H9 (cell line): ENCODE measurements at regions not wholly inside any gene's neighbourhood (a gene's known extent, or its start where the extent isn't known, plus 50 kb on each side); places are given as distances from the start of the nearest gene placed in this dataset.

Experiments used
- DNase-seq: peaks from one replicate; pipeline ENCODE4 v3.0.0-alpha.2; 2017
- H2AFZ ChIP-seq: one replicate; pipeline ENCODE4 v1.6.1; 2013; ENCODE audit warnings: mild to moderate bottlenecking, low read length, control low read depth, moderate library complexity
- H2AK5ac ChIP-seq: 2 replicates; pipeline ENCODE4 v1.6.1; 2013; ENCODE audit warnings: low read length, control low read depth, mixed read lengths; ENCODE audit not compliant: insufficient read length
- H2BK120ac ChIP-seq: one replicate; pipeline ENCODE4 v1.6.1; 2013; ENCODE audit warnings: low read depth, mild to moderate bottlenecking, low read length, control low read depth, inconsistent platforms; ENCODE audit not compliant: poor library complexity, severe bottlenecking
- H2BK12ac ChIP-seq: 2 replicates; pipeline ENCODE4 v1.6.1; 2013; ENCODE audit warnings: low read length, control low read depth, mixed read lengths, low read depth; ENCODE audit not compliant: insufficient read length
- H2BK15ac ChIP-seq: 2 replicates; pipeline ENCODE4 v1.6.1; 2013; ENCODE audit warnings: low read depth, low read length, control low read depth
- H2BK20ac ChIP-seq: one replicate; pipeline ENCODE4 v1.6.1; 2013; ENCODE audit warnings: low read depth, mild to moderate bottlenecking, low read length, control low read depth, inconsistent platforms; ENCODE audit not compliant: poor library complexity, severe bottlenecking
- H2BK5ac ChIP-seq: 2 replicates; pipeline ENCODE4 v1.6.1; 2013; ENCODE audit warnings: low read length, control low read depth, mixed read lengths; ENCODE audit not compliant: insufficient read length
- H3K14ac ChIP-seq: 2 replicates; pipeline ENCODE4 v1.6.1; 2013; ENCODE audit warnings: low read length, control low read depth; ENCODE audit not compliant: insufficient read depth
- H3K18ac ChIP-seq: 2 replicates; pipeline ENCODE4 v1.6.1; 2013; ENCODE audit warnings: low read depth, mild to moderate bottlenecking, mixed read lengths, low read length, control low read depth; ENCODE audit not compliant: insufficient read length
- H3K23ac ChIP-seq: 2 replicates; pipeline ENCODE4 v1.6.1; 2013; ENCODE audit warnings: low read length, control low read depth, mixed read lengths, low read depth; ENCODE audit not compliant: insufficient read length
- H3K23me2 ChIP-seq: 2 replicates; pipeline ENCODE4 v1.6.1; 2013; ENCODE audit warnings: low read depth, mild to moderate bottlenecking, mixed read lengths, low read length, control low read depth; ENCODE audit not compliant: insufficient read length, poor library complexity, severe bottlenecking
- H3K27ac ChIP-seq: 2 replicates; pipeline ENCODE4 v1.5.1; 2013; ENCODE audit warnings: low read length, control low read depth, mixed read lengths, low read depth; ENCODE audit not compliant: insufficient read length
- H3K27me3 ChIP-seq: 2 replicates; pipeline ENCODE4 v1.6.1; 2013; ENCODE audit warnings: low read length, control low read depth, inconsistent platforms; ENCODE audit not compliant: insufficient read depth
- H3K4ac ChIP-seq: 2 replicates; pipeline ENCODE4 v1.6.1; 2013; ENCODE audit warnings: low read depth, mild to moderate bottlenecking, control low read depth, inconsistent platforms, low read length, moderate library complexity
- H3K4me1 ChIP-seq: 2 replicates; pipeline ENCODE4 v1.6.1; 2013; ENCODE audit warnings: low read length, control low read depth, inconsistent platforms; ENCODE audit not compliant: insufficient read depth
- H3K4me2 ChIP-seq: 2 replicates; pipeline ENCODE4 v1.6.1; 2013; ENCODE audit warnings: low read length, control low read depth, mixed read lengths; ENCODE audit not compliant: insufficient read length, insufficient read depth
- H3K56ac ChIP-seq: 2 replicates; pipeline ENCODE4 v1.6.1; 2013; ENCODE audit warnings: low read depth, mild to moderate bottlenecking, mixed read lengths, low read length, control low read depth; ENCODE audit not compliant: insufficient read length
- H3K79me1 ChIP-seq: 2 replicates; pipeline ENCODE4 v1.6.1; 2013; ENCODE audit warnings: low read depth, mild to moderate bottlenecking, moderate library complexity, low read length, control low read depth, inconsistent platforms; ENCODE audit not compliant: insufficient read depth, poor library complexity, severe bottlenecking
- H3K79me2 ChIP-seq: 2 replicates; pipeline ENCODE4 v1.6.1; 2013; ENCODE audit warnings: low read length, control low read depth, inconsistent platforms; ENCODE audit not compliant: insufficient read depth
- H3K9ac ChIP-seq: 2 replicates; pipeline ENCODE4 v1.6.1; 2013; ENCODE audit warnings: low read length, control low read depth, mixed read lengths; ENCODE audit not compliant: insufficient read length; ENCODE audit errors: extremely low read depth
- H3K9me3 ChIP-seq: one replicate; pipeline ENCODE4 v1.6.1; 2013; ENCODE audit warnings: low read depth, low read length, inconsistent platforms; ENCODE audit not compliant: control insufficient read depth
- H3T11ph ChIP-seq: one replicate; pipeline ENCODE4 v1.6.1; 2013; ENCODE audit warnings: mild to moderate bottlenecking, low read length, control low read depth, inconsistent platforms
- H4K20me1 ChIP-seq: one replicate; pipeline ENCODE4 v1.6.1; 2013; ENCODE audit not compliant: control insufficient read depth, insufficient read length, insufficient read depth
- H4K5ac ChIP-seq: 2 replicates; pipeline ENCODE4 v1.6.1; 2013; ENCODE audit warnings: low read depth, mild to moderate bottlenecking, mixed read lengths, low read length, control low read depth; ENCODE audit not compliant: insufficient read length
- H4K8ac ChIP-seq: replicated peaks from 2 replicates; pipeline ENCODE4 v1.6.1; 2013; ENCODE audit warnings: low read length, control low read depth, mixed read lengths, low read depth; ENCODE audit not compliant: insufficient read length
- H4K91ac ChIP-seq: 2 replicates; pipeline ENCODE4 v1.6.1; 2013; ENCODE audit warnings: low read depth, mild to moderate bottlenecking, moderate library complexity, mixed read lengths, low read length, control low read depth; ENCODE audit not compliant: insufficient read length
- H3K27ac Mint-ChIP-seq, 3 experiments: 2 replicates in 2 of 3; 3 replicates in 1 of 3; pipeline ENCODE4 v1.8.0; 2020 to 2021; ENCODE audit warnings: mixed read lengths in 3 of 3, mild to moderate bottlenecking in 1 of 3, moderate library complexity in 1 of 3
- H3K27me3 Mint-ChIP-seq: 2 replicates; pipeline ENCODE4 v1.8.0; 2021; ENCODE audit warnings: low read depth, mild to moderate bottlenecking, moderate library complexity, mixed read lengths
- H3K36me3 Mint-ChIP-seq, 3 experiments: 2 replicates in 2 of 3; 3 replicates in 1 of 3; pipeline ENCODE4 v1.8.0; 2020 to 2021; ENCODE audit warnings: low read depth in 3 of 3, mixed read lengths in 3 of 3; ENCODE audit not compliant: insufficient read depth in 1 of 3
- H3K4me1 Mint-ChIP-seq, 2 experiments: 2 replicates each; pipeline ENCODE4 v1.8.0; 2020; ENCODE audit warnings: mixed read lengths in 2 of 2
- H3K4me3 Mint-ChIP-seq, 2 experiments: 2 replicates in 1 of 2; 3 replicates in 1 of 2; pipeline ENCODE4 v1.8.0; 2020 to 2021; ENCODE audit warnings: mild to moderate bottlenecking in 2 of 2, mixed read lengths in 2 of 2, moderate library complexity in 1 of 2
- H3K9me3 Mint-ChIP-seq, 2 experiments: 2 replicates in 1 of 2; 3 replicates in 1 of 2; pipeline ENCODE4 v1.8.0; 2020; ENCODE audit warnings: mild to moderate bottlenecking in 2 of 2, mixed read lengths in 2 of 2, moderate library complexity in 1 of 2
- CTCF ChIP-seq: fragments of 200-600 bp; sonication (generic); conservative IDR thresholded peaks from 3 replicates; pipeline ENCODE4 v1.8.0; 2021; ENCODE audit warnings: antibody characterized with exemption, mild to moderate bottlenecking
- WGBS: extraction: QIAGEN DNeasy Blood & Tissue Kit; methylation state at CpG from one replicate; pipeline ENCODE4 v1.1.7; 2013; ENCODE audit warnings: missing lambda C conversion rate, low lambda C conversion rate, mixed read lengths; ENCODE audit not compliant: insufficient read length; ENCODE audit errors: extremely low coverage; 5-methylcytosine and 5-hydroxymethylcytosine counted together

GRCh38 chr3:174662653-174663052 lies 196.5 kb upstream of the NAALADL2 start:
- Histone ChIP-seq H3K79me2 (no peaks in the 10 kb centered on the region), H3K56ac (no peak overlapping the region), H3K14ac (no peak overlapping the region), H3T11ph (no peak overlapping the region), H4K91ac (no peak overlapping the region), H4K5ac (no peak overlapping the region), H2BK5ac (no peak overlapping the region), H2AK5ac (no peak overlapping the region), H4K8ac (no peak overlapping the region), H2AFZ (no peak overlapping the region), H3K18ac (no peak overlapping the region), H3K4ac (no peak overlapping the region), H2BK20ac (no peak overlapping the region), H3K4me1 (no peaks in the 10 kb centered on the region), H3K79me1 (no peaks in the 10 kb centered on the region), H3K27ac (no peak overlapping the region), H3K23ac (no peak overlapping the region), H4K20me1 (no peaks in the 10 kb centered on the region), H2BK120ac (no peak overlapping the region), H2BK12ac (no peak overlapping the region), H2BK15ac (no peak overlapping the region), H3K4me2 (no peak overlapping the region), H3K9ac (no peak overlapping the region), H3K9me3 (no peaks in the 10 kb centered on the region), H3K27me3 (no peaks in the 10 kb centered on the region), H3K23me2 (no peaks in the 10 kb centered on the region)
- no peak for DNase-seq
- H3K4me1 Mint-ChIP-seq, result no peaks in the 10 kb centered on the region
- H3K27me3 Mint-ChIP-seq, result no peaks in the 10 kb centered on the region
- TF ChIP-seq CTCF, result no peak
- WGBS, result no CpG with 5 or more reads among the region's 3 CpGs
- H3K36me3 Mint-ChIP-seq, result no peaks in the 10 kb centered on the region
- H3K9me3 Mint-ChIP-seq, result no peaks in the 10 kb centered on the region
- H3K27ac Mint-ChIP-seq, result no peak overlapping the region
- no peak overlapping the region for H3K4me3 Mint-ChIP-seq
